Endothelial cell (in vitro differentiated cells): ENCODE measurements at regions not wholly inside any gene's neighbourhood (a gene's known extent, or its start where the extent isn't known, plus 50 kb on each side); places are given as distances from the start of the nearest gene placed in this dataset.

Source experiments
- DNase-seq: peaks from one replicate; pipeline ENCODE4 v3.0.0; 2021; ENCODE audit warnings: low spot score
- H3K27ac Mint-ChIP-seq: one replicate; pipeline ENCODE4 v1.8.0; 2021; ENCODE audit warnings: mixed read lengths, inconsistent platforms; ENCODE audit not compliant: unreplicated experiment
- H3K27me3 Mint-ChIP-seq: one replicate; pipeline ENCODE4 v1.8.0; 2021; ENCODE audit warnings: mild to moderate bottlenecking, moderate library complexity, mixed read lengths, inconsistent platforms; ENCODE audit not compliant: unreplicated experiment
- H3K36me3 Mint-ChIP-seq: one replicate; pipeline ENCODE4 v1.8.0; 2021; ENCODE audit warnings: mild to moderate bottlenecking, low read depth, mixed read lengths, inconsistent platforms; ENCODE audit not compliant: unreplicated experiment
- H3K4me1 Mint-ChIP-seq: one replicate; pipeline ENCODE4 v1.8.0; 2021; ENCODE audit warnings: mild to moderate bottlenecking, mixed read lengths, inconsistent platforms; ENCODE audit not compliant: unreplicated experiment
- H3K4me3 Mint-ChIP-seq: one replicate; pipeline ENCODE4 v1.8.0; 2021; ENCODE audit warnings: mild to moderate bottlenecking, mixed read lengths, inconsistent platforms; ENCODE audit not compliant: unreplicated experiment
- H3K9me3 Mint-ChIP-seq: one replicate; pipeline ENCODE4 v1.8.0; 2021; ENCODE audit warnings: mixed read lengths, inconsistent platforms; ENCODE audit not compliant: unreplicated experiment
- TF ChIP-seq, protein P1 (sequence below): fragments of 200-600 bp; sonication (generic); IDR thresholded peaks from one replicate; pipeline ENCODE4 v1.5.0; 2021; ENCODE audit warnings: antibody characterized with exemption; ENCODE audit not compliant: unreplicated experiment

DNA sequence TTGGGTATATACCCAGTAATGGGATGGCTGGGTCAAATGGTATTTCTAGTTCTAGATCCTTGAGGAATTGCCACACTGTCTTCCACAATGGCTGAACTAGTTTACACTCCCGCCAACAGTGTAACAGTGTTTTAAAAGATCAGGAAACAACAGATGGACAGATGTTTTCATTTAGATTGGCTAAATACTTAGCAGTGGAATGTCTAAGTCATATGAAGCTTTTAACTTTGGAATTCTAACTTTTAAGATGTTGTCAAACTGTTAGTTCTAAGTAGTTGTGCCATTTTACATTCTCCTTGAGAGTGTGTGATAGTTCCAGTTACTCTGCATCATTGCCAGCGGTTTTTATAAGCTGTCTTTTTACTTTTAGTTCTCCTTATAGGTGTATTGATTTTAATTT is 688.8 kb downstream of the SEMA5A start:
- no peak for DNase-seq
- Mint-ChIP-seq H3K36me3 (no peaks in the 10 kb centered on the region), H3K9me3 (no peaks in the 10 kb centered on the region), H3K27me3 (no peaks in the 10 kb centered on the region), H3K4me1 (no peaks in the 10 kb centered on the region), H3K27ac (no peak overlapping the region), H3K4me3 (no peak overlapping the region)
- TF ChIP-seq, protein P1, sequence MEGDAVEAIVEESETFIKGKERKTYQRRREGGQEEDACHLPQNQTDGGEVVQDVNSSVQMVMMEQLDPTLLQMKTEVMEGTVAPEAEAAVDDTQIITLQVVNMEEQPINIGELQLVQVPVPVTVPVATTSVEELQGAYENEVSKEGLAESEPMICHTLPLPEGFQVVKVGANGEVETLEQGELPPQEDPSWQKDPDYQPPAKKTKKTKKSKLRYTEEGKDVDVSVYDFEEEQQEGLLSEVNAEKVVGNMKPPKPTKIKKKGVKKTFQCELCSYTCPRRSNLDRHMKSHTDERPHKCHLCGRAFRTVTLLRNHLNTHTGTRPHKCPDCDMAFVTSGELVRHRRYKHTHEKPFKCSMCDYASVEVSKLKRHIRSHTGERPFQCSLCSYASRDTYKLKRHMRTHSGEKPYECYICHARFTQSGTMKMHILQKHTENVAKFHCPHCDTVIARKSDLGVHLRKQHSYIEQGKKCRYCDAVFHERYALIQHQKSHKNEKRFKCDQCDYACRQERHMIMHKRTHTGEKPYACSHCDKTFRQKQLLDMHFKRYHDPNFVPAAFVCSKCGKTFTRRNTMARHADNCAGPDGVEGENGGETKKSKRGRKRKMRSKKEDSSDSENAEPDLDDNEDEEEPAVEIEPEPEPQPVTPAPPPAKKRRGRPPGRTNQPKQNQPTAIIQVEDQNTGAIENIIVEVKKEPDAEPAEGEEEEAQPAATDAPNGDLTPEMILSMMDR, result no peak

DNA sequence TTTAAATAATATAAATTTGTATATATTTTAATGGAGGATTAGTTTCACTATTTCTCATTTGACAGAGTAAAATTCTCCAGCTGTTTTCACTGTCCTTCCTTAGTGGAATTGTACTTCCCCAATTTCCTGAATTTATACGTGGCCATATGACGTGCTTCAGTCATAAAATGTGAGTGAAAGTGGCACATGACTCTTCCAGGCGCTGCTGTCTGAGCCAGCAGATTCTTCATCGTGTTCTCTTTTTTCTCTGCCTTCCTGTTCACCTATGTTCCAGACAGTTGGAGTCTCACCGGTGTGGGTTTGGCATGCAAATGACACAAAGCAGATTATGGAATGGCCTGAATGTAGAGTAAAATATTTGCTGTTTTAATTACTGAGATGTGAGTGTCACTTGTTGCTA is 684.1 kb downstream of the SEMA5A start:
- H3K4me3 Mint-ChIP-seq, result no peak overlapping the region
- no peak overlapping the region for H3K27ac Mint-ChIP-seq
- no peaks in the 10 kb centered on the region for H3K9me3 Mint-ChIP-seq
- no peaks in the 10 kb centered on the region for H3K36me3 Mint-ChIP-seq
- no peaks in the 10 kb centered on the region for H3K27me3 Mint-ChIP-seq
- TF ChIP-seq, protein P1, result no peak
- no peaks in the 10 kb centered on the region for H3K4me1 Mint-ChIP-seq
- DNase-seq, result no peak

DNA sequence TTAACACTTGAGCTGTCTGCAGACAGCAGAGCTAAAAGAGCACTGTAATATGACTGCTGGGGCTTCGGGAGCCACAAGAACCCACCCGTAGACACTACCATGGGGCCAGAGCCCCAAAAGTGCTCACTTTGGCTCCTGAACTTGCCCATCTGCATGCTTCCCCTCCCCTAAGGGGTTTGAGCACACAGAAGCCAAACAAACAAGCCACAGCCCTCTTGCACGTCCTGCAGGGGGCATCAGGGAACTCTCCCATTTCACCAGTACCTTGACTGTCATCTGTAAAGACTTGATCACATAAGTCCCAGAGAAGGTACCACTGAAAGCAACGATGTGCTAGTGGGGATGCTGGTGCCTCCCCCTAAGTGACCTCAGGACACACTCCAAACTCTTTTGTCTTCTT is 681.8 kb downstream of the SEMA5A start:
- no peaks in the 10 kb centered on the region for H3K4me1 Mint-ChIP-seq
- no peaks in the 10 kb centered on the region for H3K36me3 Mint-ChIP-seq
- no peaks in the 10 kb centered on the region for H3K27me3 Mint-ChIP-seq
- no peak overlapping the region for H3K27ac Mint-ChIP-seq
- no peaks in the 10 kb centered on the region for H3K9me3 Mint-ChIP-seq
- H3K4me3 Mint-ChIP-seq, result no peak overlapping the region
- TF ChIP-seq, protein P1, result peak; percentile 34
- DNase-seq, result peak; percentile 35

DNA sequence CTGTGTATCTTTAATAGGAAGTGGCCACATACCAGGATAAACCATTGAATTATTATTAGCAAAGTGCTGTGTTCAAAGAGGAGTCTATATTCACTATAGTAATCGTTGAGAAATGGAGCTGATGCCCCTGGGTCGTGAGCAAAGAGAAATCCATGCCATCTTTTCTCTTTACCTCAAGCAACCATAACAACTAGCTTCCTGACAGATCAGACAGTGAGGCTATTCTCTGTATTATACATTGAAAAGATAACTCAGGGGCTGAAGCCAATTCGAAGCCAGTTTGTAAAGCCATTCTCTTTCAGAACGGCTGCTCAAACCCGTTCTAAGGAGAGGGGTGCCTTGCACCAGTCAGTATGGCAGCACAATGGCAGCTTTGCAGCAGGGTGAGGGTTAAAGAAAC is 680.6 kb downstream of the SEMA5A start:
- TF ChIP-seq, protein P1, result no peak
- no peaks in the 10 kb centered on the region for H3K27me3 Mint-ChIP-seq
- H3K36me3 Mint-ChIP-seq, result no peaks in the 10 kb centered on the region
- H3K27ac Mint-ChIP-seq, result no peak overlapping the region
- H3K9me3 Mint-ChIP-seq, result no peaks in the 10 kb centered on the region
- H3K4me3 Mint-ChIP-seq, result no peak overlapping the region
- no peak for DNase-seq
- H3K4me1 Mint-ChIP-seq, result no peaks in the 10 kb centered on the region

DNA sequence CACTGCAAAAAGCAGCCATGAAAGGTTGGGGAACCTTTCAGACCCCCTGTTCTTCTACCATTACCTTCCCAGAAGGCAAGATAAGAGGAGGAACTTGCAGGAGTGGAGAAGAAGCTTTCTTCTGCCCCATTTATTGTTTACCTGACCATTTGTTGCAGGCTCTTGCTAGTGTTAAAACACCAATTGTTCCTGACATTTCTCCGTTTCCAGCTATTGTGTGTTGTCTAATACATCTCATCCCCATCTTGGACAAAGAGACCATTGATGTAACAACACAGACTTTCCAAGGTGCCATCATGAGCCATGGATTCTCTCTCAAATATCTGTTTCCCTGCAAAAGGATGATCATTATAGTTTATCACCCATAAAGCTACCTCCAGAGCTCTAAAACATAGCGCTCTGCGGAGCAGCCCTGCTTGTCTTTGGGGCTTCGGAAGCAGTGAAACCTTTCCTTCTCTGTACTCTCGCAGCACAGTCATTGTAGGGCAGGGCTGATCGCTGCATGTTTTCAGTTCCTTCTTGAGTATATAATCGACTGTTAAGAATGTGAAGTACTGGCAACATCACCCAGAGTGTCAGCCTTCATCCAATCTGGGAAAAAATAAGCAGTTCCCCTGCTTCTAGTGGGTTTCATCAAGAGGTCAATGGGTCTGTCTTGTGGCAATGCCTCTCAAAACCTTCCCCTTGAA is 680.0 kb downstream of the SEMA5A start:
- no peaks in the 10 kb centered on the region for H3K4me1 Mint-ChIP-seq
- H3K4me3 Mint-ChIP-seq, result no peak overlapping the region
- no peaks in the 10 kb centered on the region for H3K9me3 Mint-ChIP-seq
- H3K27me3 Mint-ChIP-seq, result no peaks in the 10 kb centered on the region
- TF ChIP-seq, protein P1, result no peak
- H3K36me3 Mint-ChIP-seq, result no peaks in the 10 kb centered on the region
- no peak overlapping the region for H3K27ac Mint-ChIP-seq
- DNase-seq, result no peak
